ENCODE measurements at regions not wholly inside any gene's neighbourhood (a gene's known extent, or its start where the extent isn't known, plus 50 kb on each side); places are given as distances from the start of the nearest gene placed in this dataset.

GRCh38 chrX:63993936-63994335 is 208.9 kb upstream of the ARHGEF9 start:
- DNase-seq (ENCODE audit: extremely low spot score, unreplicated experiment) = no peak
- Mint-ChIP-seq H3K4me3 (ENCODE audit: unreplicated experiment) (no peak overlapping the region), H3K36me3 (ENCODE audit: unreplicated experiment) (no peaks in the 10 kb centered on the region), H3K9me3 (ENCODE audit: unreplicated experiment) (peaks cover 14% of the 10 kb centered on the region), H3K27ac (ENCODE audit: unreplicated experiment) (no peak overlapping the region), H3K27me3 (ENCODE audit: unreplicated experiment) (no peaks in the 10 kb centered on the region), H3K4me1 (ENCODE audit: unreplicated experiment) (no peaks in the 10 kb centered on the region)
- TF ChIP-seq CTCF (IDR thresholded peaks at IDR 0.05) = no peak

- TF ChIP-seq CTCF (IDR thresholded peaks at IDR 0.05) = no peak
- no peak for DNase-seq (ENCODE audit: extremely low spot score, unreplicated experiment)
- Mint-ChIP-seq H3K4me3 (ENCODE audit: unreplicated experiment) (no peak overlapping the region), H3K9me3 (ENCODE audit: unreplicated experiment) (peaks cover 13% of the 10 kb centered on the region), H3K27ac (ENCODE audit: unreplicated experiment) (no peak overlapping the region), H3K27me3 (ENCODE audit: unreplicated experiment) (no peaks in the 10 kb centered on the region), H3K36me3 (ENCODE audit: unreplicated experiment) (peaks cover 2% of the 10 kb centered on the region), H3K4me1 (ENCODE audit: unreplicated experiment) (no peaks in the 10 kb centered on the region)
Observed at GRCh38 chrX:63985906-63986305, 200.9 kb upstream of the ARHGEF9 start.

GRCh38 chrX:63979480-63979879 is 194.5 kb upstream of the ARHGEF9 start:
- Mint-ChIP-seq H3K4me1 (ENCODE audit: unreplicated experiment) (no peaks in the 10 kb centered on the region), H3K9me3 (ENCODE audit: unreplicated experiment) (peaks cover 33% of the 10 kb centered on the region), H3K27ac (ENCODE audit: unreplicated experiment) (no peak overlapping the region), H3K27me3 (ENCODE audit: unreplicated experiment) (no peaks in the 10 kb centered on the region), H3K36me3 (ENCODE audit: unreplicated experiment) (peaks cover 2% of the 10 kb centered on the region), H3K4me3 (ENCODE audit: unreplicated experiment) (no peak overlapping the region)
- DNase-seq (ENCODE audit: extremely low spot score, unreplicated experiment) = no peak
- TF ChIP-seq CTCF (IDR thresholded peaks at IDR 0.05) = no peak

GRCh38 chrX:63967551-63967950 is 182.5 kb upstream of the ARHGEF9 start:
- no peak for DNase-seq (ENCODE audit: extremely low spot score, unreplicated experiment)
- no peak overlapping the region for H3K27ac Mint-ChIP-seq (ENCODE audit: unreplicated experiment)
- no peaks in the 10 kb centered on the region for H3K27me3 Mint-ChIP-seq (ENCODE audit: unreplicated experiment)
- peaks cover 17% of the 10 kb centered on the region for H3K9me3 Mint-ChIP-seq (ENCODE audit: unreplicated experiment)
- TF ChIP-seq CTCF (IDR thresholded peaks at IDR 0.05) = no peak
- H3K36me3 Mint-ChIP-seq (ENCODE audit: unreplicated experiment) = no peaks in the 10 kb centered on the region
- H3K4me3 Mint-ChIP-seq (ENCODE audit: unreplicated experiment) = no peak overlapping the region
- no peaks in the 10 kb centered on the region for H3K4me1 Mint-ChIP-seq (ENCODE audit: unreplicated experiment)

GRCh38 chrX:63963095-63963784 is 178.2 kb upstream of the ARHGEF9 start:
- no peak for TF ChIP-seq CTCF (IDR thresholded peaks at IDR 0.05)
- no peak overlapping the region for H3K4me3 Mint-ChIP-seq (ENCODE audit: unreplicated experiment)
- H3K36me3 Mint-ChIP-seq (ENCODE audit: unreplicated experiment) = no peaks in the 10 kb centered on the region
- peaks cover 23% of the 10 kb centered on the region for H3K9me3 Mint-ChIP-seq (ENCODE audit: unreplicated experiment)
- peaks cover 3% of the 10 kb centered on the region for H3K4me1 Mint-ChIP-seq (ENCODE audit: unreplicated experiment)
- no peak for DNase-seq (ENCODE audit: extremely low spot score, unreplicated experiment)
- H3K27me3 Mint-ChIP-seq (ENCODE audit: unreplicated experiment) = no peaks in the 10 kb centered on the region
- no peak overlapping the region for H3K27ac Mint-ChIP-seq (ENCODE audit: unreplicated experiment)
